ENCODE measurements at regions not wholly inside any gene's neighbourhood (a gene's known extent, or its start where the extent isn't known, plus 50 kb on each side); places are given as distances from the start of the nearest gene placed in this dataset.
"Not testable (repeated sequence)": the region's sequence is repeated elsewhere in the genome, so short reads cannot be mapped to it uniquely, and the experiment has no call there.

DNA sequence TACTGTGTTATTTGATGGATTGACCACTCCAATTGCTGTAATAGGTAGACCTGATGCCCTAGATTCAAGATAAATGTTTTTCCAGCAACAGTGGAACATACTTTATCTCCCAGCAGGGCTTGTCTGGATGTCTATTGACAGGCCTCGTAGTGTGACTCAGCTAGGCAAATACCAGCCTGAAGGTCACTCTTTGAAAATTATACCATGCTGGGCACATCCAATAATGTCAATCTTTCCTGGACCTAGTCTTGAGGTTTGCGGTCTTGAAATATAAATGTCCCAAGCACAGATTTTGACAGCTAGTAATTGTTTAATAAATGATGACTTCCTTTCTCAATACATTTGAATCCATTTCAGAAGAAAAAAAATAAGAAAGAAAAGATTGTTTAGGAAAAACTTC lies 1138.0 kb upstream of the TMPRSS15 start:
- no peak for DNase-seq

- DNase-seq = not testable (repeated sequence)
These were observed 1140.9 kb upstream of the TMPRSS15 start for GRCh38 chr21:19544493-19544892.

DNA sequence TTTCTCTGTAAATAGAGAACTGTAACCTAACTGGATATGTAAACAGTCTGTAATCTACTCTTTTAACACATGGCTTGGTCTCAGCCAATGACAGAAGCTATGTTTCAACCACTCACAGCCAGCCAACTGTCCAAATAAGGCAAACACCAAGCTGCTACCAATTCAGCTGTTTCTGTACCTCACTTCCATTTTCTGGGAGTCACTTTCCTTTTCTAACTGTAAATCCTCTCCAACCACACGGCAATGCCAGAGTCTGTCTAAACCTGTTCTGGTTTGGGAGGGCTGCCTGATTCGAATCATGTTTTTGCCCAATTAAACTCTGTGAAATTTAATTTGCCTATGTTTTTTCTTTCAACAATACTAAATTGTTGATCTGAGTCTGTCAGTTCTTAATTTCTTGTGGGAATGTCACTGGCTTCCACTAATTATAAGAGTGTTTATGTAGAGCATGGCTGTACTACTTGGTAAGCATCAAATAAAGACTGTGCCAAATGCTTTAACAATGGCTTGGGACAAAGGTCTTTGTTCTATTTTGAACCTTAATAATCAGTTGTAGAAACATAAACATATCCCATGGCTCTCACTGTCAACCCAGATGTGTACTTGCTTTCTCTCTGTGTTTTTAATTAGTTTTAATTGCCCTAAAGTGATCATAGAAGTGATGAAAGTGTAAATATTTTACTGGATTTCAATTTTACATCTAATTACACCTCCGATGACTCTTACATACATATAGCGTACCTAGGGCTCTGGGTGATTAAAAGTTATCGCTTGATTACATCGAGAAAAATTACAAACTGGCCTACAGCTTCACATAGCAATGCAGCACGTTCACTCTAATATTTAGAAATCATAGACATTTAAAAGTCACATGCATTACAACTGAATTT lies 1144.6 kb upstream of the TMPRSS15 start:
- DNase-seq = no peak

DNA sequence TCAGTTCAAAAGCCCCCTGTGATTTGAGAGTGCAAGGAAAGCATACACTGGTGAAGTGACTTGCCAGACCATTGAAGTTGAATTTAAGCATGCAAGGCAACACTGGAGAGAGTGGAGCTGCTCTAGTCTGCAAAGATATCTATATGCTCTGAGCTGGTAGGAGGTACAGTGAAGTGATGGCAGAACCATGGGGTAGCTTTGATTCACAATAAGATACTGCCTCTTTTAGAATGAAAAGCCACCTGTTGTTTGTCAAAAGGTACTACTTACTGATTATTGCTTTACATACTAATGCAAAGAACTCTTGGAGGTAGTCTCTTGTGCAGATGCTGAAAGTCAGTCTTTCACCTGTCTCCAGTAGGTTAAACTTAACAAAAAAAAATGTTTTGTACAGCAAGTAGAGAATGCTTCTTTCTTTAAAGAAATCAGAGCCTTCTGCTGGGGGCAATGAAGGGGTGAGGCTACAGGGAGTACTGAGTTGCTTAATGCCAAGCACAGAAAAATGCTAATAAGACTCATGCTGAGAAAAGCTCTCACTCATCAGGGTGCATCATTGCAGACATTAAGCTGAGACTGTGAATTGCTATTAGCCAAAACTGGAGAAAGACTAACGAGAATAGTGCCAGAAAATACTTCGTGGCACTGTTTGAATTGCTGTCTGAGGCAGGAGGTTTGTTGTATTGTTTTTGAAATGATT lies 1150.5 kb upstream of the TMPRSS15 start:
- DNase-seq = no peak

DNA sequence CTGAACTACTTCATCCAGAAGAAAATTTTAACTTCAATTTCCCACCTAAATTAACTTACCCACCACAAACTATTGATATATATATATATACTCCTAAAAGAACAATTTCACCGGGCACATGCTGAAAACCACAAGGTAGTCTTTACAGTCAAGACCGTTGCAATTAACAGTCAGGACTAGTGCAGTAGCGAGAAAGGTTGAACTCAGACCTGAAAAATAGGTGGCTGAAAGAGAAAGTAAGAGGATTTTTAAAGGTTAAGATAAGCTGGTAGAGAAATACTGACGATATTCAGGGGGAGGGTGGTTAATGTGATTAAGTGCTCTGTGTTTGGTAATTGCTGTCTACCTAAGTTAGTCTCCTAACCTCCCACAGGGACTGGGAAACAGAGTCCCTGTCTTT lies 1153.5 kb upstream of the TMPRSS15 start:
- DNase-seq = no peak

- DNase-seq = no peak
These were observed 1153.9 kb upstream of the TMPRSS15 start for GRCh38 chr21:19557488-19557887.

DNA sequence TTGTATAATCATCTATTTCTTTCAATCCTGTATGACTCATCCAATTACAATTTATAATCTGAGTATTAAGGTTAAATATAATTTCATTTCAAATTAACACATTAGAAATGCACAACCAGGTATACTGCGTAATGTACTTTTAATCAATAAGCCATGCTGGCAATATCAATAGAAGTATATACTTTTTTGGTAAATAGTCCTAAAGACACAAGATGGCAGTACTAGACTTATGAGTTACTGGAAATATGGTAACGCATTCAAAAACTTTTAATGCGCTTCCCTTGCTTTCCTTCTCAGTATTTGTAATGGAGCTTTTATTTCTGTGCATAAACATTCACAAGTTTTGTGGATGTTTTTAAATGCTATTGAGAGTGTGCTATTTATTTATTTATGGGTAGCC lies 1162.0 kb upstream of the TMPRSS15 start:
- no peak for DNase-seq

DNA sequence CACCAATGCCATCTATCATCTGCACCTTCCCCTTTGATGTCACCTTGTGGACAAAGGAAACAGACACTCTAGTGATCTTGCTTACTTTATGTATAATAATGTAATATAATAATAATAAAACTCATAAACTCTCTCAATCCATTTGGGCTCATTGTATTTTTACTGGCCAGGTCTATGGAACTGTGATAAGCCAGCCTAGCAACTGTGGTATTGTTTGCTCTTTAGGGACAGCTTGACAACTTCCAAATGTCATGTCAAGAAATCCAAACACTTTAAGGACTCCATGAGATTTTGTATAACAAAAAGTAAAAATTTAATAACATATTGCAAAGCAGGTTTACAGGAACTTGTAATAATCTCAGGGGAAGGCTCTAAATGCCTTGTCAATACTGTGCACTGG lies 1163.4 kb upstream of the TMPRSS15 start:
- DNase-seq = no peak

DNA sequence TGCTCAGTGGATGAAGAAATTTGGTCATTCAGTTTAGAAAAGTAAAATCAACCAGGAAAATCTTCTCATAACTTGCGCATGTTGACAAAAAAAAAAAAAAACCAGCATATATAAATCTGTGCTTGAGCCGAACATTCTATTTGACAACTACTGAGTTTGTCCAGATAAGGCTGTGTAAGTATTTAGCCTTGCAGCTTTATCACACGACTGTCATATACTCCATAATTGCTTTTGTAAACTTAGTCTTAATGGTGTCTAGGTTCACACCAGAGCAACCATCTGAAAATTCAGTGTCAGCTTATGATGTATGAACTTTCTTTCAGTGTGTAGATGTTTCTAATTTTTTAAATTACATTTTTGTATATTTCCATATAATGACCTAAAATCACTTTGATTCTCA lies 1173.8 kb upstream of the TMPRSS15 start:
- DNase-seq = no peak

GRCh38 chr21:19590044-19590443 lies 1186.5 kb upstream of the TMPRSS15 start:
- no peak for DNase-seq

GRCh38 chr21:19603011-19603593 lies 1199.5 kb upstream of the TMPRSS15 start:
- DNase-seq = no peak

DNA sequence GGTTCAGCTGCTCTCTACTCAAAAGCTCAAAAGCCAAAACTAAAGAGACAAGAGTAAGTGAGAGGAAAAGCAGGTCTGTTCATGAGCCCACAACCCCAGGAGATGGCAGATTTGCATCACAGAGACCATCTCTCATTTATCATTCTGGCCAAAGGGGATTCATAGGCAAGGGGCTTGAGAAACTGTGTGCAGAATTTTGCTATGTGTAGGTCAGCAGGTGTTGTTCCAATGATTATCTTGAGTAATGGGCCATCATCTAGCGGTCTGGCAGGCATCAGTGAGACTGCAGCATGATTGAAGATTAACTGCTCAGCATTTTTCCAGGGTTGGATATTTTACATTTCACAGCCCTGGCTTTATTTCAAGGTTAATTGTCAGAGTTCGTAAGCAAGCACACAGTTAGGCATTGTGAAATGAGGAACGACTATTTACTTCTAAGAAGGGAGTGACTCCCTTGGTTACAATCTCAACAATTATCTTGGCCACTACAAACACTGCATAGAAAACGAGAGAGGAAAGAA lies 1204.6 kb upstream of the TMPRSS15 start:
- DNase-seq = no peak

DNA sequence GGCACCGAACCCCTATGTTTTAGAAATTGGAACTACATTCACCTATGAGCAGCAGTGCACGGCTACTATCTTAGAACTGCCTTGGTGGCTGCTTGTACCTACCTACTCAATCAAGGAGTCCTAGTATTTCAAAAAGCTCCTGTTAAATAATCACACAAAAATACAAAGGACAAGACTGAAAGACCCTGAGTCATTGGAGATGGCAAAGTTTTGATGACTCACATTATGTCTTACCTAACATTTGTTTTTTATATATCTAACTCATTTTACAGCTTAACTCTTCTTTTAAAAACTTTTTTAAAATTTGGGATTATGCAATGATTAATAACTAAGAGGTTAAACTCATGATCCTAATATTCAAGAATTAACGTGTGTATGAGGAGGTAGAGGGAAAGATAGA lies 1206.0 kb upstream of the TMPRSS15 start:
- DNase-seq = no peak

GRCh38 chr21:19621837-19622496 lies 1218.4 kb upstream of the TMPRSS15 start:
- no peak for DNase-seq

DNA sequence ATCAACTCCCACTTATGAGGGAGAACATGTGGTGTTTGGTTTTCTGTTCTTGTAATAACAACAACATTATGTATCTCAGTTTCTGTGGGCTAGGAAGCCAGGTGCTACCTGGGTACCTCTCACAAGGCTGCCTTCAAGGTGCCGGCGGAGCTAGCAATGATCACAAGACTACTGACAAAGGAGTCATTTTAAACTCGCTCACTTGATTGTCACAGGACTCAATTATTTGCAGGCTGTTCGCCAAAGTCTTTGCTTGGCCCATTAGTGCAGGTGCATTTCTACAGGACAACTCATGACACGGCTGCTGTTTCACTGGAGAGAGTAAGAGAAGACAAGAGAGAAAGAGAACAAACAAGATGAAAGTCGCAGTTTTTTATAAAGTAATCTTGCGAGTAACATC lies 1237.4 kb upstream of the TMPRSS15 start:
- DNase-seq = no peak

- DNase-seq = no peak
These were observed 1244.8 kb upstream of the TMPRSS15 start for GRCh38 chr21:19648391-19648790.

DNA sequence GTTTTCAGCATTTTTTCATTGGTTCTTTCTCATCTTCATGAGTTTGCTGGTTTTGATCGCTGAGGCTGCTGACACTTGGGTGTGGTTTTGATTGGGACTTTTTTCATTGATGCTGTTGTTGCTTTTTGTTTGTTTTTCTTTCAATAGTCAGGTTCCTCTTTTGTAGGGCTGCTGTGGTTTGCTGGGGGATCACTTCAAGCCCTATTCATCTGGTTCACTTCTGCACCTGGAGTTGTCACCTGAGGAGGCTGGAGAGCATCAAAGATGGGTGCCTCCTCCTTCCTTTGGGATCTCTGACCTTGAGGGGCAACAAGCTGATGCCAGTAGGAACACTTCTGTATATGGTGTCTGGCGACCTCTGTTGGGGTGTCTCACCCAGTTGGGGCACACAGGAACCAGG lies 1279.9 kb upstream of the TMPRSS15 start:
- DNase-seq = no peak

- no peak for DNase-seq
These were observed 1280.7 kb upstream of the TMPRSS15 start for GRCh38 chr21:19684328-19684727.

GRCh38 chr21:19692231-19692630 lies 1288.6 kb upstream of the TMPRSS15 start:
- DNase-seq = no peak

GRCh38 chr21:19695796-19696195 lies 1292.2 kb upstream of the TMPRSS15 start:
- DNase-seq = no peak

DNA sequence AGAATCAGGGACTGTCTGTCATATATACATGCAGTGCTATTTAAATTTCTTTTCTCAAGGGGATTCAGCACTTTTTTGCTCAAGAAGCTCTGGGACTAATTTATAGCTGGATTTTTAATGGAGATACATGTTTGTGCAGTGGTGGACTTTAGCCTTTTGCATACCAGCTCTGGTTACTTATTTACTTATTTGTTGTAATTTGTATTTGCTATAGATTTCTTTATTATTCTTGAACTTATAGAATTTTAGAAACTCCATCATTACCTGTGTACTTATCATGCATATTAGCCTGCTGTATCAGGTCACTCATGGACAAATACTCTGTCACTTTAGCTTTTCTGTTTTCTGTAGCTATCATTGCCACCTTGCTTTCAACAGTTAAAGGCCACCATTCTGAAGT lies 1296.9 kb upstream of the TMPRSS15 start:
- no peak for DNase-seq

DNA sequence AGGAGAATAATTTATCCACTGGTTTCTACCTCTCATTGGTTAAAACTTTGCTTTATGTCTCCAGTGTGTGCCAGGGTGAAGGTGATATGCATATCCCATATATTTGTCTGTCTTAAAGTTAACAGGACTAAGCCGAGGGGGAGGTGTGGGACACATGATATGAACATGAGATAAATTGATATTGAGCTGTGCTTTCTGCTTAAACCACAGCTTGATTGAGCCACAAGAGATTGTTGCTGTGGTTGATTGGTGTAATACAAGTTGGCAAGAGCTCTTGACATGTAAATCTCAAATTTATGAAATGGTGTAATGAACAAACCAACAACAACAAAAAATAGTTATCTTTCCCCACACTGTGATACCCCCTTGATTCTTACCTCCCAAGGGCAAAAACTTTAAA lies 1295.5 kb upstream of the NCAM2 start:
- no peak for DNase-seq

GRCh38 chr21:19704832-19705231 lies 1293.4 kb upstream of the NCAM2 start:
- DNase-seq = no peak

All from NCI-H1436 (cell line).